H9 (cell line): ENCODE measurements at regions not wholly inside any gene's neighbourhood (a gene's known extent, or its start where the extent isn't known, plus 50 kb on each side); places are given as distances from the start of the nearest gene placed in this dataset.

ENCODE experiments used
- DNase-seq: peaks from one replicate; pipeline ENCODE4 v3.0.0-alpha.2; 2017
- H2AFZ ChIP-seq: one replicate; pipeline ENCODE4 v1.6.1; 2013; ENCODE audit warnings: mild to moderate bottlenecking, low read length, control low read depth, moderate library complexity
- H2AK5ac ChIP-seq: 2 replicates; pipeline ENCODE4 v1.6.1; 2013; ENCODE audit warnings: low read length, control low read depth, mixed read lengths; ENCODE audit not compliant: insufficient read length
- H2BK120ac ChIP-seq: one replicate; pipeline ENCODE4 v1.6.1; 2013; ENCODE audit warnings: low read depth, mild to moderate bottlenecking, low read length, control low read depth, inconsistent platforms; ENCODE audit not compliant: poor library complexity, severe bottlenecking
- H2BK12ac ChIP-seq: 2 replicates; pipeline ENCODE4 v1.6.1; 2013; ENCODE audit warnings: low read length, control low read depth, mixed read lengths, low read depth; ENCODE audit not compliant: insufficient read length
- H2BK15ac ChIP-seq: 2 replicates; pipeline ENCODE4 v1.6.1; 2013; ENCODE audit warnings: low read depth, low read length, control low read depth
- H2BK20ac ChIP-seq: one replicate; pipeline ENCODE4 v1.6.1; 2013; ENCODE audit warnings: low read depth, mild to moderate bottlenecking, low read length, control low read depth, inconsistent platforms; ENCODE audit not compliant: poor library complexity, severe bottlenecking
- H2BK5ac ChIP-seq: 2 replicates; pipeline ENCODE4 v1.6.1; 2013; ENCODE audit warnings: low read length, control low read depth, mixed read lengths; ENCODE audit not compliant: insufficient read length
- H3K14ac ChIP-seq: 2 replicates; pipeline ENCODE4 v1.6.1; 2013; ENCODE audit warnings: low read length, control low read depth; ENCODE audit not compliant: insufficient read depth
- H3K18ac ChIP-seq: 2 replicates; pipeline ENCODE4 v1.6.1; 2013; ENCODE audit warnings: low read depth, mild to moderate bottlenecking, mixed read lengths, low read length, control low read depth; ENCODE audit not compliant: insufficient read length
- H3K23ac ChIP-seq: 2 replicates; pipeline ENCODE4 v1.6.1; 2013; ENCODE audit warnings: low read length, control low read depth, mixed read lengths, low read depth; ENCODE audit not compliant: insufficient read length
- H3K23me2 ChIP-seq: 2 replicates; pipeline ENCODE4 v1.6.1; 2013; ENCODE audit warnings: low read depth, mild to moderate bottlenecking, mixed read lengths, low read length, control low read depth; ENCODE audit not compliant: insufficient read length, poor library complexity, severe bottlenecking
- H3K27ac ChIP-seq: 2 replicates; pipeline ENCODE4 v1.5.1; 2013; ENCODE audit warnings: low read length, control low read depth, mixed read lengths, low read depth; ENCODE audit not compliant: insufficient read length
- H3K27me3 ChIP-seq: 2 replicates; pipeline ENCODE4 v1.6.1; 2013; ENCODE audit warnings: low read length, control low read depth, inconsistent platforms; ENCODE audit not compliant: insufficient read depth
- H3K4ac ChIP-seq: 2 replicates; pipeline ENCODE4 v1.6.1; 2013; ENCODE audit warnings: low read depth, mild to moderate bottlenecking, control low read depth, inconsistent platforms, low read length, moderate library complexity
- H3K4me1 ChIP-seq: 2 replicates; pipeline ENCODE4 v1.6.1; 2013; ENCODE audit warnings: low read length, control low read depth, inconsistent platforms; ENCODE audit not compliant: insufficient read depth
- H3K4me2 ChIP-seq: 2 replicates; pipeline ENCODE4 v1.6.1; 2013; ENCODE audit warnings: low read length, control low read depth, mixed read lengths; ENCODE audit not compliant: insufficient read length, insufficient read depth
- H3K56ac ChIP-seq: 2 replicates; pipeline ENCODE4 v1.6.1; 2013; ENCODE audit warnings: low read depth, mild to moderate bottlenecking, mixed read lengths, low read length, control low read depth; ENCODE audit not compliant: insufficient read length
- H3K79me1 ChIP-seq: 2 replicates; pipeline ENCODE4 v1.6.1; 2013; ENCODE audit warnings: low read depth, mild to moderate bottlenecking, moderate library complexity, low read length, control low read depth, inconsistent platforms; ENCODE audit not compliant: insufficient read depth, poor library complexity, severe bottlenecking
- H3K79me2 ChIP-seq: 2 replicates; pipeline ENCODE4 v1.6.1; 2013; ENCODE audit warnings: low read length, control low read depth, inconsistent platforms; ENCODE audit not compliant: insufficient read depth
- H3K9ac ChIP-seq: 2 replicates; pipeline ENCODE4 v1.6.1; 2013; ENCODE audit warnings: low read length, control low read depth, mixed read lengths; ENCODE audit not compliant: insufficient read length; ENCODE audit errors: extremely low read depth
- H3K9me3 ChIP-seq: one replicate; pipeline ENCODE4 v1.6.1; 2013; ENCODE audit warnings: low read depth, low read length, inconsistent platforms; ENCODE audit not compliant: control insufficient read depth
- H3T11ph ChIP-seq: one replicate; pipeline ENCODE4 v1.6.1; 2013; ENCODE audit warnings: mild to moderate bottlenecking, low read length, control low read depth, inconsistent platforms
- H4K20me1 ChIP-seq: one replicate; pipeline ENCODE4 v1.6.1; 2013; ENCODE audit not compliant: control insufficient read depth, insufficient read length, insufficient read depth
- H4K5ac ChIP-seq: 2 replicates; pipeline ENCODE4 v1.6.1; 2013; ENCODE audit warnings: low read depth, mild to moderate bottlenecking, mixed read lengths, low read length, control low read depth; ENCODE audit not compliant: insufficient read length
- H4K8ac ChIP-seq: replicated peaks from 2 replicates; pipeline ENCODE4 v1.6.1; 2013; ENCODE audit warnings: low read length, control low read depth, mixed read lengths, low read depth; ENCODE audit not compliant: insufficient read length
- H4K91ac ChIP-seq: 2 replicates; pipeline ENCODE4 v1.6.1; 2013; ENCODE audit warnings: low read depth, mild to moderate bottlenecking, moderate library complexity, mixed read lengths, low read length, control low read depth; ENCODE audit not compliant: insufficient read length
- H3K27ac Mint-ChIP-seq, 3 experiments: 2 replicates in 2 of 3; 3 replicates in 1 of 3; pipeline ENCODE4 v1.8.0; 2020 to 2021; ENCODE audit warnings: mixed read lengths in 3 of 3, mild to moderate bottlenecking in 1 of 3, moderate library complexity in 1 of 3
- H3K27me3 Mint-ChIP-seq: 2 replicates; pipeline ENCODE4 v1.8.0; 2021; ENCODE audit warnings: low read depth, mild to moderate bottlenecking, moderate library complexity, mixed read lengths
- H3K36me3 Mint-ChIP-seq, 3 experiments: 2 replicates in 2 of 3; 3 replicates in 1 of 3; pipeline ENCODE4 v1.8.0; 2020 to 2021; ENCODE audit warnings: low read depth in 3 of 3, mixed read lengths in 3 of 3; ENCODE audit not compliant: insufficient read depth in 1 of 3
- H3K4me1 Mint-ChIP-seq, 2 experiments: 2 replicates each; pipeline ENCODE4 v1.8.0; 2020; ENCODE audit warnings: mixed read lengths in 2 of 2
- H3K4me3 Mint-ChIP-seq, 2 experiments: 2 replicates in 1 of 2; 3 replicates in 1 of 2; pipeline ENCODE4 v1.8.0; 2020 to 2021; ENCODE audit warnings: mild to moderate bottlenecking in 2 of 2, mixed read lengths in 2 of 2, moderate library complexity in 1 of 2
- H3K9me3 Mint-ChIP-seq, 2 experiments: 2 replicates in 1 of 2; 3 replicates in 1 of 2; pipeline ENCODE4 v1.8.0; 2020; ENCODE audit warnings: mild to moderate bottlenecking in 2 of 2, mixed read lengths in 2 of 2, moderate library complexity in 1 of 2
- WGBS: extraction: QIAGEN DNeasy Blood & Tissue Kit; methylation state at CpG from one replicate; pipeline ENCODE4 v1.1.7; 2013; ENCODE audit warnings: missing lambda C conversion rate, low lambda C conversion rate, mixed read lengths; ENCODE audit not compliant: insufficient read length; ENCODE audit errors: extremely low coverage; 5-methylcytosine and 5-hydroxymethylcytosine counted together
- TF ChIP-seq, protein P1 (sequence below): fragments of 200-600 bp; sonication (generic); conservative IDR thresholded peaks from 3 replicates; pipeline ENCODE4 v1.8.0; 2021; ENCODE audit warnings: antibody characterized with exemption, mild to moderate bottlenecking

DNA sequence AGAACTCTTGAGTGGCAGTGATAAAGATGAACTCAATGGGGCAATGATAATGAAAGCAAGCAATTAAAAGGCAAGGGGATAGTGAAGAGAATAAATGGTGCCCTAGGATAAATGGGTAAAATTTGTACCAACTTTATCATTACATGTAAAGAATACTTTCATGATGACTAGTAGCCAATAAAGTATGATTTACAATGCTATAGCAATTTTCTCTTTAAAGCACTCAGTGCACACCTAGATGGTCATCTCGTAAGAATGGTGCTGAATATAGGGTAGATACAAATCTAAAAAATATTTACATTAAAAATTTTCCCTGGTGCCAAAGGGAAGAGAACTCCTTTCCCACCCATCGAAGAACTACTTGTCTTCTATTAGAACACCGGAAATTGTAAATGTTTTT lies 651.4 kb downstream of the STPG2 start:
- no peak overlapping the region for H2BK20ac ChIP-seq
- H3K4me2 ChIP-seq = no peak overlapping the region
- H3K27ac ChIP-seq = no peak overlapping the region
- no peak overlapping the region for H2BK12ac ChIP-seq
- H2AFZ ChIP-seq = no peak overlapping the region
- H4K91ac ChIP-seq = no peak overlapping the region
- H2BK5ac ChIP-seq = no peak overlapping the region
- Mint-ChIP-seq H3K36me3 (peaks cover 0 to 4% (median 0%) of the 10 kb centered on the region in 3 experiments; a peak in 2 of 7 replicates), H3K27me3 (no peaks in the 10 kb centered on the region), H3K9me3 (peaks cover 0 to under 1% of the 10 kb centered on the region in 2 experiments; a peak in 3 of 5 replicates), H3K4me1 (peaks cover 24 to 25% of the 10 kb centered on the region in 2 experiments), H3K4me3 (no peak overlapping the region), H3K27ac (no peak overlapping the region)
- no peak overlapping the region for H3K23ac ChIP-seq
- no peak for DNase-seq
- no peak overlapping the region for H3K9ac ChIP-seq
- H3K27me3 ChIP-seq = no peaks in the 10 kb centered on the region
- WGBS = no CpG with 5 or more reads among the region's 3 CpGs
- H3K4ac ChIP-seq = no peak overlapping the region
- H3K23me2 ChIP-seq = no peaks in the 10 kb centered on the region
- no peak overlapping the region for H2BK15ac ChIP-seq
- peaks cover 5% of the 10 kb centered on the region; the same call in 1 of the 2 replicates for H3K4me1 ChIP-seq
- no peak overlapping the region for H3K56ac ChIP-seq
- TF ChIP-seq, protein P1, sequence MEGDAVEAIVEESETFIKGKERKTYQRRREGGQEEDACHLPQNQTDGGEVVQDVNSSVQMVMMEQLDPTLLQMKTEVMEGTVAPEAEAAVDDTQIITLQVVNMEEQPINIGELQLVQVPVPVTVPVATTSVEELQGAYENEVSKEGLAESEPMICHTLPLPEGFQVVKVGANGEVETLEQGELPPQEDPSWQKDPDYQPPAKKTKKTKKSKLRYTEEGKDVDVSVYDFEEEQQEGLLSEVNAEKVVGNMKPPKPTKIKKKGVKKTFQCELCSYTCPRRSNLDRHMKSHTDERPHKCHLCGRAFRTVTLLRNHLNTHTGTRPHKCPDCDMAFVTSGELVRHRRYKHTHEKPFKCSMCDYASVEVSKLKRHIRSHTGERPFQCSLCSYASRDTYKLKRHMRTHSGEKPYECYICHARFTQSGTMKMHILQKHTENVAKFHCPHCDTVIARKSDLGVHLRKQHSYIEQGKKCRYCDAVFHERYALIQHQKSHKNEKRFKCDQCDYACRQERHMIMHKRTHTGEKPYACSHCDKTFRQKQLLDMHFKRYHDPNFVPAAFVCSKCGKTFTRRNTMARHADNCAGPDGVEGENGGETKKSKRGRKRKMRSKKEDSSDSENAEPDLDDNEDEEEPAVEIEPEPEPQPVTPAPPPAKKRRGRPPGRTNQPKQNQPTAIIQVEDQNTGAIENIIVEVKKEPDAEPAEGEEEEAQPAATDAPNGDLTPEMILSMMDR = no peak
- no peak overlapping the region for H2BK120ac ChIP-seq
- no peaks in the 10 kb centered on the region for H3K79me1 ChIP-seq
- no peak overlapping the region for H3T11ph ChIP-seq
- no peak overlapping the region for H2AK5ac ChIP-seq
- H3K9me3 ChIP-seq = no peaks in the 10 kb centered on the region
- H4K8ac ChIP-seq = no peak overlapping the region
- no peaks in the 10 kb centered on the region for H3K79me2 ChIP-seq
- H3K14ac ChIP-seq = no peak overlapping the region
- H4K20me1 ChIP-seq = no peaks in the 10 kb centered on the region
- H4K5ac ChIP-seq = no peak overlapping the region
- no peak overlapping the region for H3K18ac ChIP-seq
